ENCODE measurements at regions not wholly inside any gene's neighbourhood (a gene's known extent, or its start where the extent isn't known, plus 50 kb on each side); places are given as distances from the start of the nearest gene placed in this dataset.
"Not testable (repeated sequence)": the region's sequence is repeated elsewhere in the genome, so short reads cannot be mapped to it uniquely, and the experiment has no call there.

GRCh38 chr10:42351745-42352144 lies 286.6 kb downstream of the ZNF33B start:
- no peak for DNase-seq

GRCh38 chr10:42336593-42337337 lies 301.6 kb downstream of the ZNF33B start:
- not testable (repeated sequence) for DNase-seq

- DNase-seq, result not testable (repeated sequence)
Measured at GRCh38 chr10:42335653-42336296, 302.6 kb downstream of the ZNF33B start.

- no peak for DNase-seq
Measured at GRCh38 chr10:42304341-42304740, 334.0 kb downstream of the ZNF33B start.

- not testable (repeated sequence) for DNase-seq
Measured at GRCh38 chr10:42281896-42282295, 356.5 kb downstream of the ZNF33B start.

GRCh38 chr10:42269788-42270187 lies 368.6 kb downstream of the ZNF33B start:
- not testable (repeated sequence) for DNase-seq

GRCh38 chr10:42263259-42263658 lies 375.1 kb downstream of the ZNF33B start:
- DNase-seq, result not testable (repeated sequence)

- not testable (repeated sequence) for DNase-seq
Measured at GRCh38 chr10:42243002-42243401, 395.4 kb downstream of the ZNF33B start.

GRCh38 chr10:42242135-42242805 lies 396.1 kb downstream of the ZNF33B start:
- no peak for DNase-seq

- not testable (repeated sequence) for DNase-seq
Measured at GRCh38 chr10:42236401-42236800, 402.0 kb downstream of the ZNF33B start.

- not testable (repeated sequence) for DNase-seq
Measured at GRCh38 chr10:42235736-42236135, 402.6 kb downstream of the ZNF33B start.

GRCh38 chr10:42235241-42235640 lies 403.1 kb downstream of the ZNF33B start:
- not testable (repeated sequence) for DNase-seq

GRCh38 chr10:42234506-42234905 lies 403.9 kb downstream of the ZNF33B start:
- DNase-seq, result not testable (repeated sequence)

- not testable (repeated sequence) for DNase-seq
Measured at GRCh38 chr10:42233461-42234206, 404.7 kb downstream of the ZNF33B start.

- not testable (repeated sequence) for DNase-seq
Measured at GRCh38 chr10:42232955-42233354, 405.4 kb downstream of the ZNF33B start.

- DNase-seq, result not testable (repeated sequence)
Measured at GRCh38 chr10:42230812-42231211, 407.6 kb downstream of the ZNF33B start.

- not testable (repeated sequence) for DNase-seq
Measured at GRCh38 chr10:42230115-42230514, 408.3 kb downstream of the ZNF33B start.

GRCh38 chr10:42227859-42228258 lies 410.5 kb downstream of the ZNF33B start:
- DNase-seq, result not testable (repeated sequence)

- not testable (repeated sequence) for DNase-seq
Measured at GRCh38 chr10:42193588-42193987, 444.8 kb downstream of the ZNF33B start.

GRCh38 chr10:42192450-42192849 lies 445.9 kb downstream of the ZNF33B start:
- DNase-seq, result not testable (repeated sequence)

- not testable (repeated sequence) for DNase-seq
Measured at GRCh38 chr10:42187501-42188195, 450.7 kb downstream of the ZNF33B start.

Measured in NCI-H510A (cell line).